Fibroblast of the aortic adventitia (primary cell): ENCODE measurements at regions not wholly inside any gene's neighbourhood (a gene's known extent, or its start where the extent isn't known, plus 50 kb on each side); places are given as distances from the start of the nearest gene placed in this dataset.

Experiments used
- DNase-seq: peaks from one replicate; pipeline ENCODE4 v3.0.0-alpha.2; 2010; ENCODE audit warnings: low read depth
- H3K4me3 ChIP-seq: 2 replicates; pipeline ENCODE4 v1.5.1; 2011; ENCODE audit warnings: low read depth, mild to moderate bottlenecking, control low read depth, low read length, moderate library complexity
- TF ChIP-seq, protein P1 (sequence below): IDR thresholded peaks from 2 replicates; pipeline ENCODE4 v1.5.1; 2011; ENCODE audit warnings: mild to moderate bottlenecking, low read length, control low read depth, inconsistent platforms; ENCODE audit not compliant: insufficient read depth

DNA sequence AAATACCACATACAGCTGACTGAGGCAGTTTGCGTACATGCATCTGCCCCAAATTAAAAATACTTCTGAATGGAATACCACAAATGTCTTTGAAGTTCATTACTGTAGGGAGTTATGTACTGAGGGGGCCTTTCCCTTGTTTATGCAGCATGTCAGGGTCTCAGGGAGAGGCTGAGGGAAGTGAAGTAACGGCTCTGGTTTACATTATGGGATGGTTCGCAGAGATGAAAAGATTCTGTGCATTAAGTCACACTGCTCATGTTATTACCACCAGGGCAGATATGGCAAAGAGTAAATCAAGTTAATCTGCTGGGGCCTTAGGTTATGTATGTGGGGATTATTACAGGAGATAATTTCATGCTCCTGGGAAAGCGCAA lies 385.9 kb upstream of the RND3 start:
- no peak overlapping the region for H3K4me3 ChIP-seq
- DNase-seq = no peak
- TF ChIP-seq, protein P1, sequence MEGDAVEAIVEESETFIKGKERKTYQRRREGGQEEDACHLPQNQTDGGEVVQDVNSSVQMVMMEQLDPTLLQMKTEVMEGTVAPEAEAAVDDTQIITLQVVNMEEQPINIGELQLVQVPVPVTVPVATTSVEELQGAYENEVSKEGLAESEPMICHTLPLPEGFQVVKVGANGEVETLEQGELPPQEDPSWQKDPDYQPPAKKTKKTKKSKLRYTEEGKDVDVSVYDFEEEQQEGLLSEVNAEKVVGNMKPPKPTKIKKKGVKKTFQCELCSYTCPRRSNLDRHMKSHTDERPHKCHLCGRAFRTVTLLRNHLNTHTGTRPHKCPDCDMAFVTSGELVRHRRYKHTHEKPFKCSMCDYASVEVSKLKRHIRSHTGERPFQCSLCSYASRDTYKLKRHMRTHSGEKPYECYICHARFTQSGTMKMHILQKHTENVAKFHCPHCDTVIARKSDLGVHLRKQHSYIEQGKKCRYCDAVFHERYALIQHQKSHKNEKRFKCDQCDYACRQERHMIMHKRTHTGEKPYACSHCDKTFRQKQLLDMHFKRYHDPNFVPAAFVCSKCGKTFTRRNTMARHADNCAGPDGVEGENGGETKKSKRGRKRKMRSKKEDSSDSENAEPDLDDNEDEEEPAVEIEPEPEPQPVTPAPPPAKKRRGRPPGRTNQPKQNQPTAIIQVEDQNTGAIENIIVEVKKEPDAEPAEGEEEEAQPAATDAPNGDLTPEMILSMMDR = no peak

- TF ChIP-seq, protein P1 = no peak
- H3K4me3 ChIP-seq = no peak overlapping the region
- DNase-seq = no peak
Measured at GRCh38 chr2:150872756-150873395, 385.4 kb upstream of the RND3 start.

DNA sequence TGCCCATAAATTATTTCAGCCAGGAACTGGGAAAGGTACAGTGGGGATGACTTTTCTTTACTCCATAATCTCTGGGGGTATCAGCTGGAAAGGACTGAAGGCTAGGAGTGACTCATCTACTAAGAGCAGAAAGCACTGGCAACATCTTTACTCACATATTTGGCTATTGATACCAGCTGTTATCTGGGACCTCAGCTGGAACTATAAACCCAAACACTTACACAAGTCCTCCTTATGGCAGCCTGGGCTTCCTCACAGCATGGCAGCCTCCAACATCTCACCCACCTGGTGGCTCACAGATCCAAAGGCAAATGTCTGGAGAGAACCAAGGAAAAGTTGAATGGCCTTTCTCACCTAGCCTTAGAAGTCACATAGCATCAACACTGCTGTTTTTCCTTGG lies 379.0 kb upstream of the RND3 start:
- TF ChIP-seq, protein P1 = no peak
- DNase-seq = peak; percentile 74
- no peak overlapping the region for H3K4me3 ChIP-seq

- H3K4me3 ChIP-seq = no peak overlapping the region
- TF ChIP-seq, protein P1 = no peak
- no peak for DNase-seq
Measured at GRCh38 chr2:150863691-150864090, 376.2 kb upstream of the RND3 start.

- no peak overlapping the region for H3K4me3 ChIP-seq
- no peak for DNase-seq
- TF ChIP-seq, protein P1 = no peak
Measured at GRCh38 chr2:150860301-150860700, 372.8 kb upstream of the RND3 start.

- no peak for DNase-seq
- H3K4me3 ChIP-seq = no peak overlapping the region
- TF ChIP-seq, protein P1 = no peak
Measured at GRCh38 chr2:150859877-150860276, 372.4 kb upstream of the RND3 start.

GRCh38 chr2:150859162-150859561 lies 371.7 kb upstream of the RND3 start:
- no peak for DNase-seq
- H3K4me3 ChIP-seq = no peak overlapping the region
- TF ChIP-seq, protein P1 = no peak
